Renal pelvis (tissue), 1 donor: ENCODE measurements at regions not wholly inside any gene's neighbourhood (a gene's known extent, or its start where the extent isn't known, plus 50 kb on each side); places are given as distances from the start of the nearest gene placed in this dataset.
"Not testable (repeated sequence)": the region's sequence is repeated elsewhere in the genome, so short reads cannot be mapped to it uniquely, and the experiment has no call there.

Source experiments
- DNase-seq: peaks from one replicate; pipeline ENCODE4 v3.0.0-alpha.2; 2013

- DNase-seq: no peak
Measured at GRCh38 chr22:48489551-48490499, 1337.8 kb downstream of the BRD1 start.

GRCh38 chr22:48488611-48489511 lies 1338.8 kb downstream of the BRD1 start:
- DNase-seq: peak; percentile 38

- no peak for DNase-seq
Measured at GRCh38 chr22:48488149-48488551, 1339.5 kb downstream of the BRD1 start.

- no peak for DNase-seq
Measured at GRCh38 chr22:48486558-48486957, 1341.1 kb downstream of the BRD1 start.

GRCh38 chr22:48486134-48486532 lies 1341.5 kb downstream of the BRD1 start:
- DNase-seq: no peak

- no peak for DNase-seq
Measured at GRCh38 chr22:48485149-48486133, 1342.2 kb downstream of the BRD1 start.

- DNase-seq: no peak
Measured at GRCh38 chr22:48483764-48484528, 1343.7 kb downstream of the BRD1 start.

GRCh38 chr22:48482771-48483170 lies 1344.9 kb downstream of the BRD1 start:
- no peak for DNase-seq

- not testable (repeated sequence) for DNase-seq
Measured at GRCh38 chr22:48482198-48482597, 1345.5 kb downstream of the BRD1 start.

- no peak for DNase-seq
Measured at GRCh38 chr22:48481748-48482147, 1345.9 kb downstream of the BRD1 start.

- DNase-seq: no peak
Measured at GRCh38 chr22:48478529-48479265, 1349.0 kb downstream of the BRD1 start.

- DNase-seq: no peak
Measured at GRCh38 chr22:48478124-48478523, 1349.5 kb downstream of the BRD1 start.

GRCh38 chr22:48477031-48477721 lies 1350.5 kb downstream of the BRD1 start:
- DNase-seq: no peak

- DNase-seq: no peak
Measured at GRCh38 chr22:48476577-48476976, 1351.1 kb downstream of the BRD1 start.

- DNase-seq: no peak
Measured at GRCh38 chr22:48475661-48476345, 1351.9 kb downstream of the BRD1 start.

GRCh38 chr22:48474881-48475280 lies 1352.8 kb downstream of the BRD1 start:
- DNase-seq: no peak

- DNase-seq: no peak
Measured at GRCh38 chr22:48473202-48473601, 1354.5 kb downstream of the BRD1 start.

GRCh38 chr22:48464246-48464645 lies 1363.4 kb downstream of the BRD1 start:
- no peak for DNase-seq
